ENCODE measurements at regions not wholly inside any gene's neighbourhood (a gene's known extent, or its start where the extent isn't known, plus 50 kb on each side); places are given as distances from the start of the nearest gene placed in this dataset.
"Not testable (repeated sequence)": the region's sequence is repeated elsewhere in the genome, so short reads cannot be mapped to it uniquely, and the experiment has no call there.

- no peak for TF ChIP-seq CTCF (IDR thresholded peaks at IDR 0.05; ENCODE audit: borderline replicate concordance, insufficient read depth, low read depth, low read length)
- no peak overlapping the region for H3K4me3 ChIP-seq (ENCODE audit: low read depth, low read length)
Measured at GRCh38 chr3:153633407-153633806, 471.4 kb downstream of the RAP2B start.

- TF ChIP-seq CTCF (IDR thresholded peaks at IDR 0.05; ENCODE audit: borderline replicate concordance, insufficient read depth, low read depth, low read length) = no peak
- no peak overlapping the region for H3K4me3 ChIP-seq (ENCODE audit: low read depth, low read length)
Measured at GRCh38 chr3:153634683-153635082, 472.7 kb downstream of the RAP2B start.

- no peak for TF ChIP-seq CTCF (IDR thresholded peaks at IDR 0.05; ENCODE audit: borderline replicate concordance, insufficient read depth, low read depth, low read length)
Measured at GRCh38 chr3:153639631-153640030, 477.6 kb downstream of the RAP2B start.

GRCh38 chr3:153640689-153641665 lies 479.0 kb downstream of the RAP2B start:
- no peak overlapping the region for H3K4me3 ChIP-seq (ENCODE audit: low read depth, low read length)
- TF ChIP-seq CTCF (IDR thresholded peaks at IDR 0.05; ENCODE audit: borderline replicate concordance, insufficient read depth, low read depth, low read length) = no peak

More at GRCh38 chr3:153639631-153640030, 477.6 kb downstream of the RAP2B start:
- H3K4me3 ChIP-seq (ENCODE audit: low read depth, low read length) = no peak overlapping the region

GRCh38 chr3:153642576-153642975 lies 478.6 kb upstream of the ARHGEF26 start:
- H3K4me3 ChIP-seq (ENCODE audit: low read depth, low read length) = not testable (repeated sequence)

- not testable (repeated sequence) for H3K4me3 ChIP-seq (ENCODE audit: low read depth, low read length)
Measured at GRCh38 chr3:153643471-153643870, 477.7 kb upstream of the ARHGEF26 start.

- no peak for TF ChIP-seq CTCF (IDR thresholded peaks at IDR 0.05; ENCODE audit: borderline replicate concordance, insufficient read depth, low read depth, low read length)
Measured at GRCh38 chr3:153649286-153649839, 471.8 kb upstream of the ARHGEF26 start.

GRCh38 chr3:153652076-153652475 lies 469.1 kb upstream of the ARHGEF26 start:
- no peak for TF ChIP-seq CTCF (IDR thresholded peaks at IDR 0.05; ENCODE audit: borderline replicate concordance, insufficient read depth, low read depth, low read length)
- no peak overlapping the region for H3K4me3 ChIP-seq (ENCODE audit: low read depth, low read length)

More at GRCh38 chr3:153649286-153649839, 471.8 kb upstream of the ARHGEF26 start:
- H3K4me3 ChIP-seq (ENCODE audit: low read depth, low read length) = no peak overlapping the region

Data from GM12875 (cell line).